ENCODE measurements at regions not wholly inside any gene's neighbourhood (a gene's known extent, or its start where the extent isn't known, plus 50 kb on each side); places are given as distances from the start of the nearest gene placed in this dataset.

GRCh38 chr4:38254825-38255224 lies 294.6 kb downstream of the PTTG2 start:
- no peak for DNase-seq (ENCODE audit: low read depth)
- no peak overlapping the region for H3K4me3 ChIP-seq (ENCODE audit: low read depth, low read length)
- no peak for TF ChIP-seq CTCF (IDR thresholded peaks at IDR 0.05; ENCODE audit: low read depth, low read length, missing control alignments)

- TF ChIP-seq CTCF (IDR thresholded peaks at IDR 0.05; ENCODE audit: low read depth, low read length, missing control alignments), result no peak
- no peak for DNase-seq (ENCODE audit: low read depth)
- no peak overlapping the region for H3K4me3 ChIP-seq (ENCODE audit: low read depth, low read length)
These were observed 295.4 kb downstream of the PTTG2 start for GRCh38 chr4:38255572-38255971.

GRCh38 chr4:38266616-38267015 lies 306.4 kb downstream of the PTTG2 start:
- no peak for TF ChIP-seq CTCF (IDR thresholded peaks at IDR 0.05; ENCODE audit: low read depth, low read length, missing control alignments)
- no peak for DNase-seq (ENCODE audit: low read depth)
- no peak overlapping the region for H3K4me3 ChIP-seq (ENCODE audit: low read depth, low read length)

- DNase-seq (ENCODE audit: low read depth), result no peak
- H3K4me3 ChIP-seq (ENCODE audit: low read depth, low read length), result no peak overlapping the region
- no peak for TF ChIP-seq CTCF (IDR thresholded peaks at IDR 0.05; ENCODE audit: low read depth, low read length, missing control alignments)
These were observed 308.1 kb downstream of the PTTG2 start for GRCh38 chr4:38268108-38268820.

GRCh38 chr4:38268837-38269236 lies 308.6 kb downstream of the PTTG2 start:
- H3K4me3 ChIP-seq (ENCODE audit: low read depth, low read length), result no peak overlapping the region
- no peak for TF ChIP-seq CTCF (IDR thresholded peaks at IDR 0.05; ENCODE audit: low read depth, low read length, missing control alignments)
- no peak for DNase-seq (ENCODE audit: low read depth)

GRCh38 chr4:38273407-38273806 lies 313.2 kb downstream of the PTTG2 start:
- TF ChIP-seq CTCF (IDR thresholded peaks at IDR 0.05; ENCODE audit: low read depth, low read length, missing control alignments), result no peak
- no peak for DNase-seq (ENCODE audit: low read depth)
- no peak overlapping the region for H3K4me3 ChIP-seq (ENCODE audit: low read depth, low read length)
